Brain microvascular endothelial cell (primary cell): ENCODE measurements at regions not wholly inside any gene's neighbourhood (a gene's known extent, or its start where the extent isn't known, plus 50 kb on each side); places are given as distances from the start of the nearest gene placed in this dataset.
A peak's percentile ranks its signal among the peaks of the same experiment; 100 is the strongest.

ENCODE experiments used
- DNase-seq: peaks from one replicate; pipeline ENCODE4 v3.0.0-alpha.2; 2020
- H3K27ac ChIP-seq: fragments of 250-450 bp; sonication (Bioruptor Pico); 2 replicates; pipeline ENCODE4 v1.5.1; 2020; ENCODE audit warnings: mild to moderate bottlenecking, moderate library complexity
- H3K27me3 ChIP-seq: fragments of 250-450 bp; sonication (Bioruptor Pico); replicated peaks from 2 replicates; pipeline ENCODE4 v1.5.1; 2020; ENCODE audit warnings: mild to moderate bottlenecking
- H3K36me3 ChIP-seq: fragments of 250-450 bp; sonication (Bioruptor Pico); replicated peaks from 2 replicates; pipeline ENCODE4 v1.5.1; 2020; ENCODE audit warnings: mild to moderate bottlenecking
- H3K4me3 ChIP-seq: 2 replicates; pipeline ENCODE4 v1.5.1; 2011; ENCODE audit warnings: low read depth, mild to moderate bottlenecking, control low read depth, low read length, moderate library complexity
- CTCF ChIP-seq: IDR thresholded peaks from 2 replicates; pipeline ENCODE4 v1.5.1; 2011; ENCODE audit warnings: low read depth, mild to moderate bottlenecking, moderate library complexity, low read length, control low read depth, inconsistent platforms; ENCODE audit errors: missing control alignments
- in situ Hi-C: cut with HindIII; loops from 2 replicates; pipeline ENCODE4 v1.10.0; 2017; ENCODE audit warnings: low sequenced_read_pairs, low pct_ligation_motif_present

GRCh38 chr3:89806166-89806565 lies 698.7 kb downstream of the EPHA3 start:
- TF ChIP-seq CTCF: no peak
- no peak for DNase-seq
- in situ Hi-C loops: no loop called here
- H3K27me3 ChIP-seq: no peaks in the 10 kb centered on the region
- H3K4me3 ChIP-seq: no peak overlapping the region
- no peaks in the 10 kb centered on the region for H3K36me3 ChIP-seq
- no peak overlapping the region for H3K27ac ChIP-seq

- Histone ChIP-seq H3K36me3 (no peaks in the 10 kb centered on the region), H3K27ac (no peak overlapping the region), H3K27me3 (no peaks in the 10 kb centered on the region), H3K4me3 (no peak overlapping the region)
- in situ Hi-C loops: no loop called here
- TF ChIP-seq CTCF: no peak
- DNase-seq: no peak
Observed at GRCh38 chr3:89808680-89809197, 701.3 kb downstream of the EPHA3 start.

- in situ Hi-C loops: no loop called here
- no peak for TF ChIP-seq CTCF
- no peak overlapping the region for H3K27ac ChIP-seq
Observed at GRCh38 chr3:89813500-89813899, 706.1 kb downstream of the EPHA3 start.

GRCh38 chr3:89841041-89841440 lies 733.6 kb downstream of the EPHA3 start:
- in situ Hi-C loops: no loop called here
- H3K4me3 ChIP-seq: no peak overlapping the region
- DNase-seq: peak; percentile 6
- no peaks in the 10 kb centered on the region for H3K27me3 ChIP-seq
- no peaks in the 10 kb centered on the region for H3K36me3 ChIP-seq
- TF ChIP-seq CTCF: no peak
- H3K27ac ChIP-seq: no peak overlapping the region

More at GRCh38 chr3:89813500-89813899, 706.1 kb downstream of the EPHA3 start:
- H3K4me3 ChIP-seq: no peak overlapping the region
- H3K27me3 ChIP-seq: no peaks in the 10 kb centered on the region
- H3K36me3 ChIP-seq: no peaks in the 10 kb centered on the region
- DNase-seq: no peak

- no peaks in the 10 kb centered on the region for H3K36me3 ChIP-seq
- H3K27me3 ChIP-seq: no peaks in the 10 kb centered on the region
- H3K4me3 ChIP-seq: no peak overlapping the region
- in situ Hi-C loops: no loop called here
- DNase-seq: no peak
- TF ChIP-seq CTCF: no peak
- no peak overlapping the region for H3K27ac ChIP-seq
Observed at GRCh38 chr3:89845053-89845452, 737.6 kb downstream of the EPHA3 start.

GRCh38 chr3:89847955-89848354 lies 740.5 kb downstream of the EPHA3 start:
- DNase-seq: no peak
- Histone ChIP-seq H3K27ac (no peak overlapping the region), H3K27me3 (no peaks in the 10 kb centered on the region), H3K4me3 (no peak overlapping the region), H3K36me3 (no peaks in the 10 kb centered on the region)
- in situ Hi-C loops: no loop called here
- TF ChIP-seq CTCF: no peak
